ENCODE measurements at regions not wholly inside any gene's neighbourhood (a gene's known extent, or its start where the extent isn't known, plus 50 kb on each side); places are given as distances from the start of the nearest gene placed in this dataset.

DNA sequence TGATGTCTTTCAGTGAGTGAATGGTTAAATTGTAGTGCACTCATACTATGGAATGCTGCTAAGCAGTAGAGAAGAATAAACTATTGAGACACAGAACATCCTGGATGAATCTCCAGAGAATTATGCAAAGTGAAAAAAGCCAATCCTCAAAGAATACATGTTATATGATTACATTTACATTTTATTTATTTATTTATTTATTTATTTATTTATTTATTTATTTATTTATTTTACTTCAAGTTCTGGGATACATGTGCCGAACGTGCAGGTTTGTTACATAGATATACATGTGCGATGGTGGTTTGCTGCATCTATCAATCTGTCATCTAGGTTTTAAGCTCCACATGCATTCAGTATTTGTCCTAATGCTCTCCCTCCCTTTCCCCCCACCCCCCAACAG lies 175.8 kb upstream of the VGLL2 start (continued):
- TF ChIP-seq, protein P1, sequence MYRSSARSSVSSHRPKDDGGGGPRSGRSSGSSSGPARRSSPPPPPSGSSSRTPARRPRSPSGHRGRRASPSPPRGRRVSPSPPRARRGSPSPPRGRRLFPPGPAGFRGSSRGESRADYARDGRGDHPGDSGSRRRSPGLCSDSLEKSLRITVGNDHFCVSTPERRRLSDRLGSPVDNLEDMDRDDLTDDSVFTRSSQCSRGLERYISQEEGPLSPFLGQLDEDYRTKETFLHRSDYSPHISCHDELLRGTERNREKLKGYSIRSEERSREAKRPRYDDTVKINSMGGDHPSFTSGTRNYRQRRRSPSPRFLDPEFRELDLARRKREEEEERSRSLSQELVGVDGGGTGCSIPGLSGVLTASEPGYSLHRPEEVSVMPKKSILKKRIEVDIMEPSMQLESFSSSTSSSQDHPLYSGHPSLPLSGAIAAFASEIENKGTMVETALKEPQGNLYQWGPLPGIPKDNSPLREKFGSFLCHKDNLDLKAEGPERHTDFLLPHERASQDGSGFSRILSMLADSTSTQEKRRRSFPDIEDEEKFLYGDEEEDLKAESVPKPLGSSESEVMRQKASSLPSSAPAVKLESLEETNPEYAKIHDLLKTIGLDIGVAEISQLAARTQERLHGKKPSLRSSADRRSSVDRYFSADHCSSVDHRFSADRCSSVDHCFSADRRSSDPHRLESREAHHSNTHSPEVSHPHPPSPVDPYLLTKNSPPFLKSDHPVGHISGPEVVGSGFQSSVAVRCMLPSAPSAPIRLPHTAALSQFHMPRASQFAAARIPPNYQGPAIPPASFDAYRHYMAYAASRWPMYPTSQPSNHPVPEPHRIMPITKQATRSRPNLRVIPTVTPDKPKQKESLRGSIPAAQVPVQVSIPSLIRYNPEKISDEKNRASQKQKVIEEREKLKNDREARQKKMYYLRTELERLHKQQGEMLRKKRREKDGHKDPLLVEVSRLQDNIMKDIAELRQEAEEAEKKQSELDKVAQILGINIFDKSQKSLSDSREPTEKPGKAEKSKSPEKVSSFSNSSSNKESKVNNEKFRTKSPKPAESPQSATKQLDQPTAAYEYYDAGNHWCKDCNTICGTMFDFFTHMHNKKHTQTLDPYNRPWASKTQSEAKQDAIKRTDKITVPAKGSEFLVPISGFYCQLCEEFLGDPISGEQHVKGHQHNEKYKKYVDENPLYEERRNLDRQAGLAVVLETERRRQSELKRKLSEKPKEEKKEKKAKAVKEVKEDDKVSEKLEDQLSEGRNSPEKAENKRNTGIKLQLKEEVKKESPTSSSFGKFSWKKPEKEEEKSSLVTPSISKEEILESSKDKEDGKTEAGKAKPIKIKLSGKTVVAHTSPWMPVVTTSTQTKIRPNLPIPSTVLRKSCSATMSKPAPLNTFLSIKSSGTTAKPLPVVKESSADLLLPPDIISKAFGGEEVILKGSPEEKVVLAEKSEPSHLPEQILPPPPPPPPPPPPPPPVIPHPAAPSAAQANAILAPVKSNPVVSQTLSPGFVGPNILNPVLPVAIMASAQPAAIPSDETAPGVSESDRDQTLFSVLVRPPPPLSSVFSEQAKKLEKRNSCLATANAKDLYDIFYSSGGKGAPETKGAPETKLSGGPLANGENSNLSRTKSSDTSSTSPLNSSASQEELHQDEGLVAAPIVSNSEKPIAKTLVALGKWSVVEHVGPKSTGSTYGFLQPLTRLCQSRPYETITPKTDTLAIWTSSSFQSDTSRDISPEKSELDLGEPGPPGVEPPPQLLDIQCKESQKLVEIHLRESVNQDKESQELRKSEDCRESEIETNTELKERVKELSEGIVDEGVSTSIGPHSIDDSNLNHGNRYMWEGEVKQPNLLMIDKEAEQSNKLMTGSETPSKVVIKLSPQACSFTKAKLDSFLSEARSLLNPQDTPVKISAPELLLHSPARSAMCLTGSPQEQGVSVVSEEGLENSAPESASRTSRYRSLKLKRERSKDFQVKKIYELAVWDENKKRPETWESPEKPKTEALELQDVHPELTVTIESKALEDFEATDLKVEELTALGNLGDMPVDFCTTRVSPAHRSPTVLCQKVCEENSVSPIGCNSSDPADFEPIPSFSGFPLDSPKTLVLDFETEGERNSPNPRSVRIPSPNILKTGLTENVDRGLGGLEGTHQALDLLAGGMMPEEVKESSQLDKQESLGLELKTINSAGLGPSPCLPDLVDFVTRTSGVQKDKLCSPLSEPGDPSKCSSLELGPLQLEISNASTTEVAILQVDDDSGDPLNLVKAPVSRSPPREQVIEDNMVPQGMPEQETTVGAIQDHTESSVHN (CRISPR knock-in tag; IDR thresholded peaks at IDR 0.05): no peak
- no peak for TF ChIP-seq SNRNP70 (IDR thresholded peaks at IDR 0.05; ENCODE audit: low read depth, low read length)
- TF ChIP-seq TOPORS (CRISPR knock-in tag; IDR thresholded peaks at IDR 0.05): no peak
- TF ChIP-seq, protein P2, sequence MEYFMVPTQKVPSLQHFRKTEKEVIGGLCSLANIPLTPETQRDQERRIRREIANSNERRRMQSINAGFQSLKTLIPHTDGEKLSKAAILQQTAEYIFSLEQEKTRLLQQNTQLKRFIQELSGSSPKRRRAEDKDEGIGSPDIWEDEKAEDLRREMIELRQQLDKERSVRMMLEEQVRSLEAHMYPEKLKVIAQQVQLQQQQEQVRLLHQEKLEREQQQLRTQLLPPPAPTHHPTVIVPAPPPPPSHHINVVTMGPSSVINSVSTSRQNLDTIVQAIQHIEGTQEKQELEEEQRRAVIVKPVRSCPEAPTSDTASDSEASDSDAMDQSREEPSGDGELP (IDR thresholded peaks at IDR 0.05; ENCODE audit: borderline replicate concordance, low read depth): no peak

DNA sequence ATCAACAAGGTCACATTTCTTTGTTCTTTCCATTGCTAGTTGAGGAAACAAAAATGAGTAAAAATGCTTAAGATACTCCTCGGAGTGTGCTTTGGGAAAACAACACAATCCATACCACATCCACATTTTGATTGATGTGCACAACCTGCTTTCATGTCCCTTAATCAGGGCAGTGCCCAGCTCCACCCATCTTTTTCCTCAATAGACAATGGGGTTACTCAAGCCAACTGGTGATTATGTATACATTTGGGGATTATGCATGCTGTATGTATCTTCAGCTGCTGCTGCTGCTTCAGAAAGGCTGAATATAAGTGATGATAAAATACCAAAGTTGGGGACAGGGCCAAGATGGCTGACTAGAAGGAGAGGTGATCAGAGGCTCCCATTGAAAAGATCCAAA lies 155.2 kb upstream of the VGLL2 start:
- ChIA-PET CTCF (ENCODE audit: low intra/inter-chr PET ratio, low total read pairs) (no interaction called here), POLR2A (no interaction called here)
- no peak for TF ChIP-seq ZNF629 (CRISPR knock-in tag; conservative IDR thresholded peaks at IDR 0.05)
- TF ChIP-seq, protein P3, sequence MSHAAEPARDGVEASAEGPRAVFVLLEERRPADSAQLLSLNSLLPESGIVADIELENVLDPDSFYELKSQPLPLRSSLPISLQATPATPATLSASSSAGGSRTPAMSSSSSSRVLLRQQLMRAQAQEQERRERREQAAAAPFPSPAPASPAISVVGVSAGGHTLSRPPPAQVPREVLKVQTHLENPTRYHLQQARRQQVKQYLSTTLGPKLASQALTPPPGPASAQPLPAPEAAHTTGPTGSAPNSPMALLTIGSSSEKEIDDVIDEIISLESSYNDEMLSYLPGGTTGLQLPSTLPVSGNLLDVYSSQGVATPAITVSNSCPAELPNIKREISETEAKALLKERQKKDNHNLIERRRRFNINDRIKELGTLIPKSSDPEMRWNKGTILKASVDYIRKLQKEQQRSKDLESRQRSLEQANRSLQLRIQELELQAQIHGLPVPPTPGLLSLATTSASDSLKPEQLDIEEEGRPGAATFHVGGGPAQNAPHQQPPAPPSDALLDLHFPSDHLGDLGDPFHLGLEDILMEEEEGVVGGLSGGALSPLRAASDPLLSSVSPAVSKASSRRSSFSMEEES (CRISPR knock-in tag; IDR thresholded peaks at IDR 0.05): no peak
- no peak for TF ChIP-seq ZNF343 (CRISPR knock-in tag; IDR thresholded peaks at IDR 0.05)
- TF ChIP-seq ZNF138 (CRISPR knock-in tag; IDR thresholded peaks at IDR 0.05; ENCODE audit: low read depth): no peak
- BruUV-seq (replicated peaks): no TSS peak
- Histone ChIP-seq H3K27ac (ENCODE audit: extremely low read length, insufficient read depth, low read length) (no peak overlapping the region), H3K9ac (ENCODE audit: insufficient read depth, low read depth, low read length) (no peak overlapping the region), H3K27me3 (ENCODE audit: control insufficient read depth in 1 of 2, insufficient read depth in 2 of 2, low read length in 2 of 2) (no peaks in the 10 kb centered on the region), H3K9me3 (ENCODE audit: low read length) (no peaks in the 10 kb centered on the region), H2AFZ (ENCODE audit: low read length) (no peak overlapping the region), H3K4me1 (ENCODE audit: insufficient read depth, low read length) (no peaks in the 10 kb centered on the region), H3K79me2 (ENCODE audit: insufficient read depth, low read length) (no peaks in the 10 kb centered on the region), H4K20me1 (ENCODE audit: insufficient read depth, low read length) (no peaks in the 10 kb centered on the region), H3K4me2 (ENCODE audit: low read depth, low read length) (no peak overlapping the region), H3K36me3 (replicated peaks in 1 of 2; ENCODE audit: control insufficient read depth in 1 of 2, insufficient read depth in 2 of 2, low read length in 2 of 2) (no peaks in the 10 kb centered on the region), H3K4me3 (replicated peaks in 1 of 3; ENCODE audit: insufficient read depth in 1 of 3, low read depth in 2 of 3, low read length in 3 of 3) (no peak overlapping the region)
- ATAC-seq: no peak
- no peak for FAIRE-seq
- DNase-seq (ENCODE audit: low spot score): no peak
- in situ Hi-C loops (cut with HindIII; ENCODE audit: extremely low pct_ligation_motif_present, low pct_unique_long_range_greater_than_20kb): no loop called here
- intact Hi-C loops (cut with micrococcal nuclease; ENCODE audit: unreplicated experiment): no loop called here
- 0% methylated on average over 1 of the region's 1 CpG for WGBS (ENCODE audit: low lambda C conversion rate)

Measured in HepG2 (cell line).